ENCODE measurements at regions not wholly inside any gene's neighbourhood (a gene's known extent, or its start where the extent isn't known, plus 50 kb on each side); places are given as distances from the start of the nearest gene placed in this dataset.

GRCh38 chr6:81383472-81383871 is 369.0 kb downstream of the TENT5A start:
- ATAC-seq (no peak), DNase-seq (ENCODE audit: low spot score) (no peak)
- H3K79me2 ChIP-seq (replicated peaks; ENCODE audit: insufficient read depth) = no peaks in the 10 kb centered on the region
- H3K36me3 ChIP-seq (ENCODE audit: insufficient read depth) = no peaks in the 10 kb centered on the region
- H2AFZ ChIP-seq = no peak overlapping the region
- no peak for TF ChIP-seq ZNF331 (CRISPR knock-in tag; IDR thresholded peaks at IDR 0.05; ENCODE audit: low read depth)
- no peak for TF ChIP-seq NANOG (IDR thresholded peaks at IDR 0.05; ENCODE audit: borderline replicate concordance)
- TF ChIP-seq EZH2phosphoT487 (IDR thresholded peaks at IDR 0.05; ENCODE audit: unreplicated experiment) = no peak
- TF ChIP-seq, protein P1, sequence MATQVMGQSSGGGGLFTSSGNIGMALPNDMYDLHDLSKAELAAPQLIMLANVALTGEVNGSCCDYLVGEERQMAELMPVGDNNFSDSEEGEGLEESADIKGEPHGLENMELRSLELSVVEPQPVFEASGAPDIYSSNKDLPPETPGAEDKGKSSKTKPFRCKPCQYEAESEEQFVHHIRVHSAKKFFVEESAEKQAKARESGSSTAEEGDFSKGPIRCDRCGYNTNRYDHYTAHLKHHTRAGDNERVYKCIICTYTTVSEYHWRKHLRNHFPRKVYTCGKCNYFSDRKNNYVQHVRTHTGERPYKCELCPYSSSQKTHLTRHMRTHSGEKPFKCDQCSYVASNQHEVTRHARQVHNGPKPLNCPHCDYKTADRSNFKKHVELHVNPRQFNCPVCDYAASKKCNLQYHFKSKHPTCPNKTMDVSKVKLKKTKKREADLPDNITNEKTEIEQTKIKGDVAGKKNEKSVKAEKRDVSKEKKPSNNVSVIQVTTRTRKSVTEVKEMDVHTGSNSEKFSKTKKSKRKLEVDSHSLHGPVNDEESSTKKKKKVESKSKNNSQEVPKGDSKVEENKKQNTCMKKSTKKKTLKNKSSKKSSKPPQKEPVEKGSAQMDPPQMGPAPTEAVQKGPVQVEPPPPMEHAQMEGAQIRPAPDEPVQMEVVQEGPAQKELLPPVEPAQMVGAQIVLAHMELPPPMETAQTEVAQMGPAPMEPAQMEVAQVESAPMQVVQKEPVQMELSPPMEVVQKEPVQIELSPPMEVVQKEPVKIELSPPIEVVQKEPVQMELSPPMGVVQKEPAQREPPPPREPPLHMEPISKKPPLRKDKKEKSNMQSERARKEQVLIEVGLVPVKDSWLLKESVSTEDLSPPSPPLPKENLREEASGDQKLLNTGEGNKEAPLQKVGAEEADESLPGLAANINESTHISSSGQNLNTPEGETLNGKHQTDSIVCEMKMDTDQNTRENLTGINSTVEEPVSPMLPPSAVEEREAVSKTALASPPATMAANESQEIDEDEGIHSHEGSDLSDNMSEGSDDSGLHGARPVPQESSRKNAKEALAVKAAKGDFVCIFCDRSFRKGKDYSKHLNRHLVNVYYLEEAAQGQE (IDR thresholded peaks at IDR 0.05; ENCODE audit: unreplicated experiment) = no peak
- no peak for TF ChIP-seq POLR2AphosphoS5 (IDR thresholded peaks at IDR 0.05; ENCODE audit: low read depth)
- TF ChIP-seq CTCF (conservative IDR thresholded peaks at IDR 0.05; ENCODE audit: low read depth in 2 of 2) = no peak
- TF ChIP-seq, protein P2, sequence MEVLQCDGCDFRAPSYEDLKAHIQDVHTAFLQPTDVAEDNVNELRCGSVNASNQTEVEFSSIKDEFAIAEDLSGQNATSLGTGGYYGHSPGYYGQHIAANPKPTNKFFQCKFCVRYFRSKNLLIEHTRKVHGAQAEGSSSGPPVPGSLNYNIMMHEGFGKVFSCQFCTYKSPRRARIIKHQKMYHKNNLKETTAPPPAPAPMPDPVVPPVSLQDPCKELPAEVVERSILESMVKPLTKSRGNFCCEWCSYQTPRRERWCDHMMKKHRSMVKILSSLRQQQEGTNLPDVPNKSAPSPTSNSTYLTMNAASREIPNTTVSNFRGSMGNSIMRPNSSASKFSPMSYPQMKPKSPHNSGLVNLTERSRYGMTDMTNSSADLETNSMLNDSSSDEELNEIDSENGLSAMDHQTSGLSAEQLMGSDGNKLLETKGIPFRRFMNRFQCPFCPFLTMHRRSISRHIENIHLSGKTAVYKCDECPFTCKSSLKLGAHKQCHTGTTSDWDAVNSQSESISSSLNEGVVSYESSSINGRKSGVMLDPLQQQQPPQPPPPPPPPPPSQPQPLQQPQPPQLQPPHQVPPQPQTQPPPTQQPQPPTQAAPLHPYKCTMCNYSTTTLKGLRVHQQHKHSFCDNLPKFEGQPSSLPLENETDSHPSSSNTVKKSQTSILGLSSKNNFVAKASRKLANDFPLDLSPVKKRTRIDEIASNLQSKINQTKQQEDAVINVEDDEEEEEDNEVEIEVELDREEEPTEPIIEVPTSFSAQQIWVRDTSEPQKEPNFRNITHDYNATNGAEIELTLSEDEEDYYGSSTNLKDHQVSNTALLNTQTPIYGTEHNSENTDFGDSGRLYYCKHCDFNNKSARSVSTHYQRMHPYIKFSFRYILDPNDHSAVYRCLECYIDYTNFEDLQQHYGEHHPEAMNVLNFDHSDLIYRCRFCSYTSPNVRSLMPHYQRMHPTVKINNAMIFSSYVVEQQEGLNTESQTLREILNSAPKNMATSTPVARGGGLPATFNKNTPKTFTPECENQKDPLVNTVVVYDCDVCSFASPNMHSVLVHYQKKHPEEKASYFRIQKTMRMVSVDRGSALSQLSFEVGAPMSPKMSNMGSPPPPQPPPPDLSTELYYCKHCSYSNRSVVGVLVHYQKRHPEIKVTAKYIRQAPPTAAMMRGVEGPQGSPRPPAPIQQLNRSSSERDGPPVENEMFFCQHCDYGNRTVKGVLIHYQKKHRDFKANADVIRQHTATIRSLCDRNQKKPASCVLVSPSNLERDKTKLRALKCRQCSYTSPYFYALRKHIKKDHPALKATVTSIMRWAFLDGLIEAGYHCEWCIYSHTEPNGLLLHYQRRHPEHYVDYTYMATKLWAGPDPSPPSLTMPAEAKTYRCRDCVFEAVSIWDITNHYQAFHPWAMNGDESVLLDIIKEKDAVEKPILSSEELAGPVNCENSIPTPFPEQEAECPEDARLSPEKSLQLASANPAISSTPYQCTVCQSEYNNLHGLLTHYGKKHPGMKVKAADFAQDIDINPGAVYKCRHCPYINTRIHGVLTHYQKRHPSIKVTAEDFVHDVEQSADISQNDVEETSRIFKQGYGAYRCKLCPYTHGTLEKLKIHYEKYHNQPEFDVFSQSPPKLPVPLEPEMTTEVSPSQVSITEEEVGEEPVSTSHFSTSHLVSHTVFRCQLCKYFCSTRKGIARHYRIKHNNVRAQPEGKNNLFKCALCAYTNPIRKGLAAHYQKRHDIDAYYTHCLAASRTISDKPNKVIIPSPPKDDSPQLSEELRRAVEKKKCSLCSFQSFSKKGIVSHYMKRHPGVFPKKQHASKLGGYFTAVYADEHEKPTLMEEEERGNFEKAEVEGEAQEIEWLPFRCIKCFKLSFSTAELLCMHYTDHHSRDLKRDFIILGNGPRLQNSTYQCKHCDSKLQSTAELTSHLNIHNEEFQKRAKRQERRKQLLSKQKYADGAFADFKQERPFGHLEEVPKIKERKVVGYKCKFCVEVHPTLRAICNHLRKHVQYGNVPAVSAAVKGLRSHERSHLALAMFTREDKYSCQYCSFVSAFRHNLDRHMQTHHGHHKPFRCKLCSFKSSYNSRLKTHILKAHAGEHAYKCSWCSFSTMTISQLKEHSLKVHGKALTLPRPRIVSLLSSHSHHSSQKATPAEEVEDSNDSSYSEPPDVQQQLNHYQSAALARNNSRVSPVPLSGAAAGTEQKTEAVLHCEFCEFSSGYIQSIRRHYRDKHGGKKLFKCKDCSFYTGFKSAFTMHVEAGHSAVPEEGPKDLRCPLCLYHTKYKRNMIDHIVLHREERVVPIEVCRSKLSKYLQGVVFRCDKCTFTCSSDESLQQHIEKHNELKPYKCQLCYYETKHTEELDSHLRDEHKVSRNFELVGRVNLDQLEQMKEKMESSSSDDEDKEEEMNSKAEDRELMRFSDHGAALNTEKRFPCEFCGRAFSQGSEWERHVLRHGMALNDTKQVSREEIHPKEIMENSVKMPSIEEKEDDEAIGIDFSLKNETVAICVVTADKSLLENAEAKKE (CRISPR knock-in tag; IDR thresholded peaks at IDR 0.05) = no peak
- TF ChIP-seq STAT1 (IDR thresholded peaks at IDR 0.05; ENCODE audit: unreplicated experiment) = no peak
- no peak for TF ChIP-seq ZNF114 (CRISPR knock-in tag; IDR thresholded peaks at IDR 0.05)
- TF ChIP-seq JUNB (IDR thresholded peaks at IDR 0.05; ENCODE audit: unreplicated experiment) = no peak
- no peaks in the 10 kb centered on the region for H3F3A ChIP-seq (replicated peaks; ENCODE audit: low read depth)
- no peak overlapping the region for H3K27ac ChIP-seq (ENCODE audit: low read depth)
- Mint-ChIP-seq H3K27me3 (ENCODE audit: insufficient read depth, low read depth, poor library complexity) (no peaks in the 10 kb centered on the region), H3K4me3 (no peak overlapping the region), H3K9me3 (no peaks in the 10 kb centered on the region), H3K36me3 (ENCODE audit: low read depth) (no peaks in the 10 kb centered on the region), H3K27ac (no peak overlapping the region), H3K4me1 (no peaks in the 10 kb centered on the region)
- H3K4me1 ChIP-seq (ENCODE audit: insufficient read depth) = no peaks in the 10 kb centered on the region
- no peaks in the 10 kb centered on the region for H3K27me3 ChIP-seq (ENCODE audit: insufficient read depth)
- peaks cover 3% of the 10 kb centered on the region; the same call in 1 of the 2 replicates for H3K9me2 ChIP-seq (ENCODE audit: insufficient read depth)
- H3K4me2 ChIP-seq = no peak overlapping the region
- H4K20me1 ChIP-seq (replicated peaks; ENCODE audit: insufficient read depth) = no peaks in the 10 kb centered on the region
- H3K4me3 ChIP-seq = no peak overlapping the region

Measured in GM23338 (cell line).